AG20443 (cell line): ENCODE measurements at regions not wholly inside any gene's neighbourhood (a gene's known extent, or its start where the extent isn't known, plus 50 kb on each side); places are given as distances from the start of the nearest gene placed in this dataset.
"Not testable (repeated sequence)": the region's sequence is repeated elsewhere in the genome, so short reads cannot be mapped to it uniquely, and the experiment has no call there.

Experiments used
- DNase-seq: peaks from one replicate; pipeline ENCODE4 v3.0.0; 2012; ENCODE audit warnings: low spot score, mixed read lengths

- DNase-seq = no peak
Observed at GRCh38 chr6:82507112-82507511, 143.5 kb downstream of the TPBG start.

DNA sequence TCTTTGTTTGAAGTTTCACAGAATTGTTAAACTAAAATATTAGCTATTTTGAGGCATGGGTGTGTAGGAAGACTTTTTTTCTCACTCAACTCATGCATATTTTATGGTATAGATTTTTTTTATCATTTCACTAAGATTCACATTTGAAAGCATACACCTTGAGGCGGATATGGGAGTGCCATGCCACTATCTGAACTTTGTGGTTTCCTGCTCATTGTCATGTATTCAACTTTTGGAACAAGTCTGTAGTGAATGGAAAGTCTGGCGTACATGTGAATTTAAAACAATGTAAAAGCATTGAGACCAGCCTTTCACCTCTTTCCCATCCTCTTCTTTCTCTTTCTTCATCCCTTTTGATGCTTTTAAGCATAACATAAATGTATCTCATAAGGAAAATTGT lies 147.9 kb downstream of the TPBG start:
- DNase-seq = no peak

DNA sequence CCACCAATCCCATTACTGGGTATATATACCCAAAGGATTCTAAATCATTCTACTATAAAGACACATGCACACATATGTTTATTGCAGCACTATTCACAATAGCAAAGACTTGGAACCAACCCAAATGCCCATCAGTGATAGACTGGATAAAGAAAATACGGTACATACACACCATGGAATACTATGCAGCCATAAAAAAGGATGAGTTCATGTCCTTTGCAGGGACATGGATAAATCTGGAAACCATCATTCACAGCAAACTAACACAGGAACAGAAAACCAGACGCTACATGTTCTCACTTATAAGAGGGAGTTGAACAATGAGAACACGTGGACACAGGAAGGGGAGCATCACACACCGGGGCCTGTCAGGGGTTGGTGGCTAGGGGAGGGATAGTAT lies 154.3 kb downstream of the TPBG start:
- DNase-seq = not testable (repeated sequence)

DNA sequence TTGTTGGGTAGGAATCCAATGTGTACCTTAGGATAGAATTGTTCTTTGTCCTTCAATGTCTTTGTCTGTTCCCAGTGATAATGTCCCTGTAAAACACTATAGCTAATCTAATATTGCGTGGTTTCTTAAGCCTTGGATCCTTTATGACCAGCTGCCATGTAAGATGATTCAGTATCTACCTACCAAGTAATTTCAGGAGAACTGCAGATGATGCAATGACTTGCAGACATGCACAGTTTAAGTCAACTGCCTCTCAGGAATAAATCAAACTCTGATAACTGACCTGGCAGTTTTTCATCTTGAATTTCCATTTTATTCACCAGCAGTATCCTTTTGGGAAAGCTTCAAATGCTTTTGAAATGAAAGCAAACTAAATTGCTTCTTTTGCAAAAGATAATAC lies 157.8 kb downstream of the TPBG start:
- DNase-seq = no peak

DNA sequence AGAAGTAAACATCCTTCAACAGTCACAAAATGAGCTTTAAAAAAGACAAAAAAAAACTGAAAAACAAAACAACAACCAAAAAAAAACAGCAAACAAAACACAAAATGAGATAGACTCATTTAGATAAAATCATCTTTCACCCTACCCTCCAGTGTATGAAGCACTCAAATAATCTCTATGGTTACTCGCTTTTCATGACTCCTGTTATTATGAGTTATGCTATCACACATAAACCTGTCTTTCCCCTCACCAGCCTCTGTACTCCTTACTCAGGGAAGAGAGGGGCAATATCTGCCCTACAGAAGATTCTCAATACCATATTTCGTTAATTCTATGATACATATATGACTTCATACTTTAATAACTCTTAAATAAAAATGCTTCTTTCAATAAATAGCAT lies 158.2 kb downstream of the TPBG start:
- DNase-seq = no peak

DNA sequence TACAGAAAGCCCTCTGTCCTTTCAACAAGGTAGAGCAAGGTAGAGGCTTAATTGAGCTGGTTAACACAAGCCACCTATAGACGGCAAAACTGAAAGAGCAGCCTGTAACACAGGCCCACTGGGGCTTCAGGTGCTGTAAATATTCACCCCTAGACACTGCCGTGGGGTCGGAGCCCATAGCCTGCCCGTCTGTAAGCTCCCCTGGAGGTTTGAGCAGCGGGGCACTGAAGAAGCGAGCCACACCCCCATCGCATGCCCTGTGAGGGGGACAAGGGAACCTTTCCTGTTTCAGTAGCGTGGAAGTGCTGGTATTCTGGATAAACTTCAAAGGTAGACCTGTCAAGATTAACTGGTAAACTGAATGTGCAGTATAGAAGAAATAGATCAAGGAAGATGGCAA lies 160.4 kb downstream of the TPBG start:
- no peak for DNase-seq

DNA sequence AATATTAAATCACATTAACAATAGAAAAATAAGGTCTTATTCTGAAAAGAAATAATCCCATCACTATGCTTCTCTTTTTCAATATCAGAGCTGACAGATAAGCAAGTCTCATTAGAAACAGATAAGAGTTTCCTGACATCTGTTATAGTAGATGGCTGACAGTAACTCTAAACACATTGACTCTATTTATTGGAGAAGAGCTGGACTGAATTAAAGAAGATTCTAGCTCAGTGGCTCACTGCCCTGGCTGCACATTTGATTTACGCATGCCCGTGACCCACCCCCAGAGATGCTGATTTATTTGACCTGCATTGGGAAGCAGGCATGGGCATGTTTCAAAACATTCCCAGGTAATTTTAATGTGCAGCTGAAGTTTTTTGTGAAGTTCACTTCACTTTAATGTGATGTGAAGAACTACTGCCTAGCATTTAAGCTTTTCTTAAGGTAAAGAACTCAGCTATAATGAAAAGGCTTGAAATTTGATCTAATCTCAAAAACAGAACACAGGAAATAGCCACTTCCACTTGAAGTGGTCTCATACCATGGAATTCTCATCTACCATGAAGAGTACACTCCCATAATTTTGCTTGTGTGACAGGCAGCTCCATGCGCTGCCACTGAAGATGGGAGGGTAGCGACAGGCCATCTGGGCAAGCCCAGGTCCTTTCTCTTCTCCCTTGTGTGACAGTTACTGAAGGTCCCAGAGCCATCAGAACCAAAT lies 162.3 kb downstream of the TPBG start:
- no peak for DNase-seq

DNA sequence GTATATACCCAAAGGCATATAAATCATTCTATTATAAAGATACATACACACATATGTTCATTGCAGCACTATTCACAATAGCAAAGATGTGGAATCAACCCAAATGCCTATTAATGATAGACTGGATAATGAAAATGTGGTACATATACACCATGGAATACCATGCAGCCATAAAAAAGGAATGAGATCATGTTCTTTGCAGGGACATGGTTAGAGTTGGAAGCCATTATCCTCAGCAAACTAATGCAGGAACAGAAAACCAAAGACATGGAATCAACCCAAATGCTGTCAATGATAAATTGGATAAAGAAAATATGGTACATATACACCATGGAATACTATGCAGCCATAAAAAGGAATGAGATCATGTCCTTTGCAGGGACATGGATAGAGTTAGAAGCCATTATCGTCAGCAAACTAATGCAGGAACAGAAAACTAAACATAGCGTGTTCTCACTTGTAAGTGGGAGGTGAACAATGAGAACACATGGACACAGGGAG lies 166.4 kb downstream of the TPBG start:
- DNase-seq = not testable (repeated sequence)

DNA sequence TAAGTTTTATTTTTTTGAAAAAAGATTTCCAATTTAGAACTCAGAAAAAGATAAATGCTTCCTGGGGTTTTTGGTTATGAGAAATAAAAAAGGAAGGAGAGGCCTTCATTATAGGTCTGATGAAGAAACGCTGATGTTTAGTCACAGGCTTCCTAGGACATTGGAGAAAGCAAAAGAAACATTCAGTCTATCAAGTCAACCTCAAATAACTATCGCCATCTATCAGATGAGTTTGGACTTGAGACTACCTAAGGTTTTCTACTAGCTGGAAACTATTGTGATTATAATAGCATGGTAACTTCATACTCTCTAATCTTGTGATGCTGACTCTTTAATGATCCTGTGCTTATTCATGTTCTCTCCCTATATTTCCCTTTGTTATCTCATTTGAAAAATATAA lies 171.3 kb downstream of the TPBG start:
- DNase-seq = no peak

- not testable (repeated sequence) for DNase-seq
Observed at GRCh38 chr6:82549480-82549879, 185.9 kb downstream of the TPBG start.

GRCh38 chr6:82551311-82551710 lies 187.7 kb downstream of the TPBG start:
- not testable (repeated sequence) for DNase-seq

DNA sequence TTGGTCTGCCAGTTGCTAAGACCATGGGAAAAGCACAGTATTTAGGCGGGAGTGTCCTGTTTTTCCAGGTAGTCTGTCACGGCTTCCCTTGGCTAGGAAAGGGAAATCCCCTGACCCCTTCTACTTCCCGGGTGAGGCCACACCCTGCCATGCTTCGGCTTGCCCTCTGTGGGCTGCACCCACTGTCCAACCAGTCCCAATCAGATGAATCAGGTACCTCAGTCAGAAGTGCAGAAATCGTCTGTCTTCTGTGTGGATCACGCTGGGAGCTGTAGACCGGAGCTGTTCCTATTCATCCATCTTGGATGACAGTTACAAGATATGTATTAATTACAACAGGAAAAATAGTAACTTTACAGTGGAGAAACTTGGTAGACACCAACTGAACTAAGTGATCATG lies 188.2 kb downstream of the TPBG start:
- DNase-seq = no peak

- no peak for DNase-seq
Observed at GRCh38 chr6:82553863-82554531, 190.4 kb downstream of the TPBG start.

- DNase-seq = no peak
Observed at GRCh38 chr6:82554666-82555065, 191.0 kb downstream of the TPBG start.

GRCh38 chr6:82555801-82556200 lies 192.2 kb downstream of the TPBG start:
- DNase-seq = no peak

- DNase-seq = not testable (repeated sequence)
Observed at GRCh38 chr6:82558531-82558930, 194.9 kb downstream of the TPBG start.

DNA sequence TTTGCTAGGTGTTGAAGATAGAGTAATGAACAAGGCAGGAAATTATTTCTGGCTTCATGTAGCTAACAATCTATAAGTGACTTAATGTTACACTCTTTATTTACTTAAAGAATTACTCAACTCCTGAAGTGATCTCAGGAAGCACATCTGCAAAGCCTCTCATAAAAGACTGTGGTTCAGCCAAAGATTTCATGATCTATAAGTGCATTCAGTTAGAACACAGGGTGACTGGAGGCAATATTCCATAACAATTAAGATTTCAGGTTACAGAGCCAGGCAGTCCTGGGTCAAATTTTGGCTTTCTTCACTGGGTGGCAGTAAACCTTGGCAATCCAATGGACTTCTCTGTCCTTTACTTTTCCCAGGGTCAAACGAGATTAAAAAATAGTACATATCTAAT lies 204.0 kb downstream of the TPBG start:
- DNase-seq = no peak

DNA sequence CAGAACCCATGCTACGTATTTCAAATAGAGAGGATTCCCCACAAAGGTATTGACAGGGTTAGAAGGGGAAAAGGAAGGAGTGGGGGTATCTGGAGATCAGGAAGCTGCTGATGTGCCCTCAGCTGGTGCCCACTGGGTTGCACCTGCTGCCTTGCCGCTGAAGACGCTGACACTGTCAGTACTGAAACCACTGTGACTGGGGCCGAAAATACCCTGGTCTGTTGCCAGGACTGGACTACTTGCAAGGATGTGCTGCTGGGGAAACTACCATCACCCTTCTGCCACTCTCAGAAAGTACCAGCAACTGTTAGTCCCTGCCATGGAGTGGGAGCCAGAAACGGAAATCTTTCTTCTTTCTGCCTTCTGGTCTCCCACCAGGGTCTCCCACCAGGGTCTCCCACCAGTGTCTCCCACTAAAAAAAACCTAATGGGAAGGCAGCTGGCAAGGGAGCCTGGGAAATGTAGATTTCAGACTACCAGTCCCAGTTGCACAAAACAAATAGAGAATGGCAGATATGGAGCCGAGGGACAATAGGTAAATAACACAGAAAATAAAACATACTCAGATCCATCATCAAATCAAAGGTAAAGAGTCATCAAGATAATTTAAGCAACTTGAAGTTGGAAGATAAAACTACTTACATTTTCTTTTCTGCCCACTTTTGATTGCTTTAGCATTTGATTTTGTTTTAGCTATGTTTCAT lies 204.8 kb downstream of the TPBG start:
- no peak for DNase-seq

- no peak for DNase-seq
Observed at GRCh38 chr6:82569022-82569421, 205.4 kb downstream of the TPBG start.

DNA sequence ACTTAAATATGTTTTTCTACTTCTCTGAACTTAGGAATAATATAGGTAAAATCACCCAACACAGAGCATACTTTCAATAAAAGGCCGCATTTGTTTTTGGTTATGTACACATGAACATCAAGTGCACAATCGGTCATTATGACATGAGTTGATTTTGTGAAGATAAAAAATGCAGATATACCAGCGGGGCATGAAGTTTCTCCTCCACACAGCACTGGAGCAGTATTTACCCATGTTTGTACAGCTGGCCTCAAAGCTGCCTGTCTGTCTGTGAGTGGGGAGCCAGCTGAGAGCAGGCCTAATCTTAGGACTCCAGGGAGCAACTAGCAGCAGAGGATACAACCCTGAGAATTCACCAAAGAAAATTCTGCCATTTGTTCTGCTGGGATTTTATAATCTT lies 206.5 kb downstream of the TPBG start:
- no peak for DNase-seq

- DNase-seq = no peak
Observed at GRCh38 chr6:82571455-82571854, 207.8 kb downstream of the TPBG start.

DNA sequence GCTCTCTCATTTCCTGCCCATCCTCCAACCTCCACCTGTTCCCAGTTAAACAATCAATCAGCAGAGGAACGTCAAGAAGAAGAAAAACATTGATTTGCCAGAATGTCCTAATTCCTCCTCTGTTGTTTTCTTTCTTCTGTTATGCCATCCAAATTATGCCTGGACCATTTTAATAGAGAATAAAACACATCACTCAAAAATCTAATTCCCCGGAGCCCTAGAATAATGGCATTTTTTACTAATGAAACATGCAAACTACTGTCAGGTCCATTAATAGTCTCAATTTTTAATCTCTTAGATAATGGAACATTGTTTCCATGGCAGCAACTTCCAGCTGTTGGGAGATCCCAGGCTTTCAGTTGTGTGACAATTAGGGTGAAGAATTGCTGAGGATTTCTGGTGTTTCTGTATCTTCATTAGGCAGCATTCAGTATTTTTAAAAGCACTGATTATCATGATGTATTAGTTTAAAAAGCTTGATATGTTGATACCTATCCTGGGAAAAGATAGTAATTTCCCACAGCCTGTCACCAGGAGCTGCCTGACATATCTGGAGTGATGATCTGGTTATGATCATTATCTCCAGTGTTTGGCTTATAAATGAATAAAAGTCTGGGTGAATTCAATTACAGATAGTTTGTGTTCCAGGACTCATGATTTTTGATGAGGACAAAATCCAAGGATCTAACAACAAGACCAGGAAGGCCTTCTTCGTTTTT lies 209.8 kb downstream of the TPBG start:
- no peak for DNase-seq
